GM12878 (cell line): ENCODE measurements at regions not wholly inside any gene's neighbourhood (a gene's known extent, or its start where the extent isn't known, plus 50 kb on each side); places are given as distances from the start of the nearest gene placed in this dataset.

Source experiments
- JUND ChIP-seq: IDR thresholded peaks from 2 replicates; pipeline ENCODE4 v1.6.1; 2012; ENCODE audit warnings: low read depth, mild to moderate bottlenecking, low read length, improper control_type of control experiment, moderate library complexity
- POLR2AphosphoS5 ChIP-seq: IDR thresholded peaks from 2 replicates; pipeline ENCODE4 v1.6.1; 2011; ENCODE audit warnings: mild to moderate bottlenecking, low read length, inconsistent platforms
- SMC3 ChIP-seq: IDR thresholded peaks from 2 replicates; pipeline ENCODE4 v1.6.1; 2011; ENCODE audit warnings: low read length, improper control_type of control experiment, borderline replicate concordance

GRCh38 chr16:51328733-51329132, 177.7 kb upstream of the SALL1 start:
- TF ChIP-seq POLR2AphosphoS5: no peak
- no peak for TF ChIP-seq JUND
- no peak for TF ChIP-seq SMC3
